Natural killer cell (primary cell): ENCODE measurements at regions not wholly inside any gene's neighbourhood (a gene's known extent, or its start where the extent isn't known, plus 50 kb on each side); places are given as distances from the start of the nearest gene placed in this dataset.

ENCODE experiments used
- ATAC-seq, 3 donors: fragments of 150-1000 bp in 2 of 3; fragments of 200-7000 bp in 1 of 3; cut with Tn5 transposase; 1 replicate in 1 of 3; 2 replicates in 2 of 3; pipeline ENCODE4 v1.10.0; 2021; ENCODE audit warnings: mild to moderate bottlenecking in 2 of 3, moderate library complexity in 2 of 3
- DNase-seq, 2 donors: peaks; one replicate each; pipeline versions ENCODE4 v3.0.0 to v3.0.0-alpha.2; 2013 to 2021; ENCODE audit warnings: mixed read lengths in 1 of 2
- H3K27ac ChIP-seq: one replicate; pipeline ENCODE4 v1.5.1; 2013; ENCODE audit warnings: mild to moderate bottlenecking, low read length
- H3K27me3 ChIP-seq: one replicate; pipeline ENCODE4 v1.6.1; 2013; ENCODE audit warnings: low read length; ENCODE audit not compliant: control insufficient read depth, insufficient read depth
- H3K36me3 ChIP-seq: one replicate; pipeline ENCODE4 v1.6.1; 2013; ENCODE audit warnings: low read length; ENCODE audit not compliant: control insufficient read depth, insufficient read depth
- H3K4me1 ChIP-seq: one replicate; pipeline ENCODE4 v1.6.1; 2013; ENCODE audit warnings: low read length; ENCODE audit not compliant: control insufficient read depth, insufficient read depth
- H3K4me3 ChIP-seq: one replicate; pipeline ENCODE4 v1.5.1; 2013; ENCODE audit warnings: low read length
- H3K9me3 ChIP-seq: one replicate; pipeline ENCODE4 v1.6.1; 2013; ENCODE audit warnings: low read length; ENCODE audit not compliant: control insufficient read depth, insufficient read depth
- H3K27ac Mint-ChIP-seq, 2 donors: one replicate each; pipeline ENCODE4 v1.8.0; 2022; ENCODE audit warnings: mild to moderate bottlenecking in 2 of 2, mixed read lengths in 2 of 2, moderate library complexity in 1 of 2
- H3K27me3 Mint-ChIP-seq, 2 donors: one replicate each; pipeline ENCODE4 v1.8.0; 2022; ENCODE audit warnings: low read depth in 2 of 2, mixed read lengths in 2 of 2
- H3K36me3 Mint-ChIP-seq: one replicate; pipeline ENCODE4 v1.8.0; 2022; ENCODE audit warnings: mixed read lengths
- H3K4me1 Mint-ChIP-seq, 2 donors: one replicate each; pipeline ENCODE4 v1.8.0; 2022; ENCODE audit warnings: mixed read lengths in 2 of 2
- H3K4me3 Mint-ChIP-seq: one replicate; pipeline ENCODE4 v1.8.0; 2022; ENCODE audit warnings: mild to moderate bottlenecking, moderate library complexity, mixed read lengths
- H3K9me3 Mint-ChIP-seq, 2 donors: one replicate each; pipeline ENCODE4 v1.8.0; 2022; ENCODE audit warnings: mixed read lengths in 2 of 2
- CTCF ChIP-seq: fragments of 200-600 bp; IDR thresholded peaks from one replicate; pipeline ENCODE4 v1.8.0; 2022; ENCODE audit warnings: antibody characterized with exemption
- WGBS: methylation state at CpG from one replicate; pipeline ENCODE4 v1.1.7; 2013; ENCODE audit warnings: missing lambda C conversion rate; ENCODE audit not compliant: insufficient coverage; 5-methylcytosine and 5-hydroxymethylcytosine counted together
- intact Hi-C: fragments of 100-400 bp; cut with micrococcal nuclease; formaldehyde crosslinking; loops from one replicate; pipeline ENCODE4 v1.14.2; 2022

GRCh38 chr2:172342078-172342477 lies 85.3 kb upstream of the ITGA6 start:
- intact Hi-C loops = no loop called here
- H3K9me3 ChIP-seq = no peaks in the 10 kb centered on the region
- WGBS = 90% methylated on average over 3 of the region's 3 CpGs
- Mint-ChIP-seq H3K4me3 (no peak overlapping the region), H3K4me1 (peaks cover 14 to 15% of the 10 kb centered on the region in 2 donors), H3K27me3 (peaks cover 0 to 5% of the 10 kb centered on the region in 2 donors), H3K27ac (no peak overlapping the region), H3K9me3 (no peaks in the 10 kb centered on the region), H3K36me3 (no peaks in the 10 kb centered on the region)
- no peak for TF ChIP-seq CTCF
- H3K4me1 ChIP-seq = peaks cover 6% of the 10 kb centered on the region
- no peak for ATAC-seq
- no peaks in the 10 kb centered on the region for H3K27me3 ChIP-seq
- no peak overlapping the region for H3K4me3 ChIP-seq
- DNase-seq = no peak
- H3K27ac ChIP-seq = no peak overlapping the region
- H3K36me3 ChIP-seq = no peaks in the 10 kb centered on the region

GRCh38 chr2:172342611-172343010 lies 84.8 kb upstream of the ITGA6 start:
- no peaks in the 10 kb centered on the region for H3K9me3 Mint-ChIP-seq
- 85% methylated on average over 3 of the region's 3 CpGs for WGBS
- H3K4me3 Mint-ChIP-seq = no peak overlapping the region
- peaks cover 14 to 15% of the 10 kb centered on the region in 2 donors for H3K4me1 Mint-ChIP-seq
- Histone ChIP-seq H3K4me3 (no peak overlapping the region), H3K27me3 (no peaks in the 10 kb centered on the region), H3K27ac (no peak overlapping the region), H3K9me3 (no peaks in the 10 kb centered on the region), H3K36me3 (no peaks in the 10 kb centered on the region), H3K4me1 (peaks cover 6% of the 10 kb centered on the region)
- H3K36me3 Mint-ChIP-seq = no peaks in the 10 kb centered on the region
- no peak for ATAC-seq
- no peak overlapping the region for H3K27ac Mint-ChIP-seq
- intact Hi-C loops = no loop called here
- H3K27me3 Mint-ChIP-seq = peaks cover 0 to 5% of the 10 kb centered on the region in 2 donors
- TF ChIP-seq CTCF = no peak
- no peak for DNase-seq

GRCh38 chr2:172344159-172344558 lies 83.2 kb upstream of the ITGA6 start:
- DNase-seq (no peak), ATAC-seq (no peak)
- intact Hi-C loops = no loop called here
- Histone ChIP-seq H3K9me3 (no peaks in the 10 kb centered on the region), H3K4me1 (peaks cover 6% of the 10 kb centered on the region), H3K27me3 (no peaks in the 10 kb centered on the region), H3K36me3 (no peaks in the 10 kb centered on the region), H3K4me3 (no peak overlapping the region), H3K27ac (no peak overlapping the region)
- TF ChIP-seq CTCF = no peak
- WGBS = 100% methylated on average over 1 of the region's 2 CpGs
- Mint-ChIP-seq H3K4me3 (no peak overlapping the region), H3K27ac (no peak overlapping the region), H3K36me3 (no peaks in the 10 kb centered on the region), H3K27me3 (peaks cover 0 to 5% of the 10 kb centered on the region in 2 donors), H3K9me3 (no peaks in the 10 kb centered on the region), H3K4me1 (peaks cover 14 to 15% of the 10 kb centered on the region in 2 donors)

GRCh38 chr2:172345956-172346555 lies 81.3 kb upstream of the ITGA6 start:
- no peaks in the 10 kb centered on the region for H3K4me1 ChIP-seq
- H3K9me3 Mint-ChIP-seq = no peaks in the 10 kb centered on the region
- TF ChIP-seq CTCF = no peak
- H3K9me3 ChIP-seq = no peaks in the 10 kb centered on the region
- H3K27ac Mint-ChIP-seq = no peak overlapping the region
- H3K4me1 Mint-ChIP-seq = no peaks in the 10 kb centered on the region
- ATAC-seq (no peak), DNase-seq (no peak)
- no peak overlapping the region for H3K4me3 ChIP-seq
- H3K27me3 Mint-ChIP-seq = peaks cover 0 to 5% of the 10 kb centered on the region in 2 donors
- intact Hi-C loops = no loop called here
- H3K36me3 ChIP-seq = no peaks in the 10 kb centered on the region
- no peaks in the 10 kb centered on the region for H3K27me3 ChIP-seq
- H3K36me3 Mint-ChIP-seq = no peaks in the 10 kb centered on the region
- H3K4me3 Mint-ChIP-seq = no peak overlapping the region
- 100% methylated on average over 1 of the region's 1 CpG for WGBS
- H3K27ac ChIP-seq = no peak overlapping the region
